ENCODE measurements at regions not wholly inside any gene's neighbourhood (a gene's known extent, or its start where the extent isn't known, plus 50 kb on each side); places are given as distances from the start of the nearest gene placed in this dataset.

- DNase-seq = no peak
Observed at GRCh38 chr10:125397608-125398007, 237.2 kb upstream of the CTBP2 start.

- no peak for DNase-seq
Observed at GRCh38 chr10:125396676-125397075, 236.3 kb upstream of the CTBP2 start.

DNA sequence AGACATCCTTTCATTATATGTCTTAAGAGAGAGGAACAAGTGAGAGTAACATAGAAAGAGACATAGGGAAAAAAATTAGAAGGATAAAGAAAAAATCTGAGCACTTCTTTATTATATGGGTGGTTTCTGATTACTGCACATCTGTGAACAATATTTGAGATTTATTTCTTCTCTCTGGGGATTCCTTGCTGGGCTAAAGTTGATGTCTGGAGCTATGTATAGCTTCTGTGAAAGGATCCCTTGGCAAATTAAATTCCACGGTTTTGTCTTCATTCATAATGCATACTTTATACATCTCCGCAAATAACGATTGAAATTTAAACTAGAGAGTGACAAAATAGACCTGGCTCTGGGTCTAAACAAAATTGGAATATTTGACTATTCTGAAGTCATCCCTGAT, 232.2 kb upstream of the CTBP2 start:
- no peak for DNase-seq

GRCh38 chr10:125392154-125392553, 231.8 kb upstream of the CTBP2 start:
- DNase-seq = no peak

- DNase-seq = no peak
Observed at GRCh38 chr10:125389648-125390047, 229.3 kb upstream of the CTBP2 start.

DNA sequence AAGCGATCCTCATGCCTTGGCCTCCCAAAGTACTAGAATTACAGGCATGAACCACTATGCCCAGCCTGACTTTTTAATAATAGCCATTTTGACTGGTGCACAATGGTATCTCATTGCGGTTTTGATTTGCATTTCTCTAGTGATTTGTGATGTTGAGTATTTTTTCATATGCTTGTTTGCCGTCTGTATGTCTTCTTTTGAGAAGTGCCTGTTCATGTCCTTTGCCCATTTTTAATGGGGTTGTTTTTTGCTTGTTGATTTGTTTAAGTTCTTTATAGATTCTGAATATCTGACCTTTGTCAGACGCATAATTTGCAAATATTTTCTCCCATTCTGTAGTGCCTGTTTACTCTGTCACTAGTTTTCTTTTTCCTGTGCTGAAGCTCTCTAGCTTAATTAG, 219.2 kb upstream of the CTBP2 start:
- DNase-seq = no peak

DNA sequence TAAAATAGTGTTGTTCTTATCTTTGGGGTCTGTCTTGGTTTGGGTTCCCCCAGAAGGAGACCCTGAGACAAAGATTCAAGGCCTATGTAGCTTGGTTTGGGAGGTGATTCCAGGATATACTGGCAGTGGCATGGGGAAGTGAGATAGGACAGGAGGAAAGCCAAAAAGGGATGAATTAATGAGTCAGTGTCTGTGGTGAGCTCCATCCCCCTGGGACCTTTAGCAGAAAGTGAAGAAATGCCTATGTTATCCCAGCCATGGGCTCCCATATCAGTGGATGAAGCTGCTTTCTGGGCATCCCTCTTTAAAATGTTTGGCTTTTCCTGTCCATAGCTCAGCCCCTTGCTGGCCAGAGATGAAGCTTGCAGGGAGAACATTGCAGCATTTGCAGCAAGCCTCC, 217.0 kb upstream of the CTBP2 start:
- DNase-seq = no peak

DNA sequence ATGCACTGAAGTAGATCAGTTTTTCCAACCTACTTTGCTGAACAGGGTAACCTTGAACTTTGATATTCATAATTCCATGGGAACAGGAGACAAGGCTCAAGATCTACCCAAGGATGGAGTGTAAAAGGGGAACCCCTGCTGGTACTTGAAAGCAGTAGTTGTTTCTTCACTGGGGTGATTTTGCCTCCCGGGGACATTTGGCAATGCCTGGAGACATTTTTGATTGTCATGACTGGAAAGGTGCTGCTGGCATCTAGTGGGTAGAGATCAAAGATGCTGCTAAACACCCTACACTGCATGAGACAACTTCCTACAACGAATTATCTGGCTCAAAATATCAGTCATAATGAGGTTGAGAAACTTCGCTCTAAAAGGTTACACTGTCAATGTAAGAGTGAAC, 214.8 kb upstream of the CTBP2 start:
- no peak for DNase-seq

DNA sequence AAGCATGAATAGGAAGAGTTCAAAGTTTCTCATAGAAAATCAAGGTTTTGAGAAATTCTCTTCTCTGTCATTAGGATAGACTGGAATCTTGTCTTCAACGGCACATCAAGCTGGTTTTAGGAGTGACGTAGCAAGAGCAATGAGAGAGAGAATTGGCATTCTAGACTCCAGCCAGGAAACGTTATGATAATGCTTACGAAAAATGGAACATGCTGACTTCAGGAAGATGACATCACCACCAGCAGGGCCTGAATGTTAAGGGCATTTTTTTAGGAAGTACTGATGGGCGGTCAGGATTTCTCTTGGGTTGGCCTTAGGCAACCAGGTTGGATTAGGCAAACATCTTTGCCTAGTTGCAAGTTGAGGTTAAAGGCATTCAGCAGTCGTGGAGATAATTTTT, 213.2 kb upstream of the CTBP2 start:
- DNase-seq = no peak

DNA sequence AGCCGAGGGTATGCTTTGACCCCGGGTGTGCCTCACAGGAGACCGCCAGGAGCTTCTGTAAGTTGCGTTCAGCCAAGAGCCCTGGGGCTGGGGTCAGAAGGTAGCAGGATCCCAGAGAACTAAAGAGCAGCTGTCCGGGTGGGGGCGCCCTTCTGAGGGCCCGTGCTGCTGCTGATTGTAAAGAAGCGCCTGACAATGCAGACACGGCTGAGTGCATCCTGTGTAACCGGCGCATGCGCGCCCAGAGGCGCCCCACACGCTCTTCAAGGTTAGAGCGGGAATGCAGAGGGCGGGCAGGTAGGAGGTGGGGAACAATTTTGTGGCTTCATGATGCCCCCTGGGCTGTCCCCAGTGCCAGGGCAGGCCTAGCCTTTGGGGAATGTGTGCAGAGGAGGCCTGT, 210.2 kb upstream of the CTBP2 start:
- DNase-seq = no peak

GRCh38 chr10:125369382-125370326, 209.3 kb upstream of the CTBP2 start:
- DNase-seq = no peak

GRCh38 chr10:125368146-125368545, 207.8 kb upstream of the CTBP2 start:
- DNase-seq = no peak

DNA sequence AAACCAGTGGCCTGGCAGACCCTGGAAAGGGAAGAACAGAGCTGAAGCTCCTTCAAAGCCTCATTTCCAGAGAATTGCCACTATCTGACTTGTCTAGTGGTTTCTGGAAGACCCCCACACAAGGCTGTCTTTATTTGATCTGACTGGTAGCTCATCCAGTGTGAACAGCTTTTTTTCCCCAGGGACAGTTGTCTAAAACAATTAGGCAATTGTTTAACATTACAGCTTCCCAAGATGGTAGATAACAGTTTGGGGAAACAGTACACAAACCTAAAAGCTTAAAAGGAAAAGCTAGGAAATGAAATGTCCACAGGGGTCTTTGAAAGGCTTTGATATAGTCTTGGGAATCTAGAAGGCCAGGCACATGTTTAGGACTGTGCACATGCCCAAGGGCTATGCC, 203.4 kb upstream of the CTBP2 start:
- DNase-seq = no peak

DNA sequence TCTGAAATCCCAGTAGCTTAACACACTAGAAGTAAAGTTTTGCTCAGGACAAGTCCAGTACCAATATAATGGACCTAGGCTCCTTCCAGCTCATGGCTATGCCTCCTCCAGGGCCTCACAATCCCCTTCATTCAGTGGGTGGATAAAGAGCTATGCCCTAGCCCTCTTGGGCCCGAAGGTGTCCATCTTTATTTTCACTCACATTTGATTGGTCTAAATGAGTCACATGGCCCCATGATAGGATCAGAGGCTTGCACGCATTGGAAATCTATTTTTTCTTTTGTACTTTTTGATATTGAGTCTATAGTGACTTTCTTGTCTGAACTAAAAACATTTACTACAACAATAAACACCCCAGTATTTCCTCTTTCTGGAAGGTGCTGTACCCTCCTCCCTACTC, 202.6 kb upstream of the CTBP2 start:
- no peak for DNase-seq

DNA sequence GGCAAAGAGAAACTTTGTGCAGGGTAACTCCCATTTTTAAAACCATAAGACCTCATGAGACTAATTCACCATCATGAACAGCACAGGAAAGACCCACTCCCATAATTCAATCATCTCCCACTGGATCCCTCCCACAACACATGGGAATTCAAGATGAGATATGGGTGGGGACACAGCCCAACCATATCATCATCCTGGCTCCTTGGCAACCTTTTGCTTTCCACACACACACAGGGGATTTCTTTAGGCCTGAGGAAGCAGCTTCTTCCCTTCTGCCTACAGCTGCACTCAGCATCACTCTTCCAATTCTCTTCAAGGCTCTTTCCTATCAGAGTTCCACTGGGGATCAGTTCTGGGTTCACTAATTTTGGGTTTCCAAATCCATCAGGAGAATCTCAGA, 199.0 kb upstream of the CTBP2 start:
- DNase-seq = no peak

DNA sequence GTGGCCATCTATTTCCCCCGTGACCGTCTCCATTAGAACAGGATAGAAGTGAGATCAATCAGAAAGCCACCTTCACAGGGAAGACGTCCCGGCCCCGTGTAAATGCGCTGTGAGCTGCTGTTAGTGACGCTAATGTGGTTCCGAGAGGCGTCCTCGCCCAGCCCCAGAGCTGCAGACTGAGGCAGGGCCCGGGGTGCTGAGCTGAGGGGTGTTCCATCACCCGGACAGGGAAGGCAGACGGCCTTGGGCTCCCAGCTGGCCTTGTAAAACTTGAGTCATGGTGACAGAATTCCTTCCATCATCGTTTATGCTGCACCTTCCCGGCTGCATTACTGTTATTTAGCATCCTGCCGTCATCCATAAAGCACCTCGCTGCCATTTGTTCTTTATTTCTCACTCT, 195.3 kb upstream of the CTBP2 start:
- DNase-seq = no peak

- no peak for DNase-seq
Observed at GRCh38 chr10:125350519-125350918, 190.2 kb upstream of the CTBP2 start.

DNA sequence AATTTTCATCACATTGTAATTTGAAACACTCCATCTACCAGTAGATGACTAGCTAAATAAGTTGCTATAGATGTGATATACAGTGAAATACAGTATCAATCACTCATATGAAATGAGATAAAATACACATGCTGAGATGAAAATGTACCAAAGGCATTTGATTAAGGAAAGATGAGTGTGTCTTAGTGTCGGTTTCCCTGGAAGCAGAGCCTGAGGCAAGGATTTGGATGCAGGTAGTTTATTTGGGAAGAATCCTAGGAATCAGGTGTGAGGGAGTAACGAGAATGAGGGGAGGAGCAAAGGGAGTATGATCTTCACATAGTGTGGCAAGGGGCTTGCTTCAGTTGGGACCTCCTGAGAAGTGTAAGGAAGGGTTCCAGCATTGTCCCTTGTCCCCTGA, 188.2 kb upstream of the CTBP2 start:
- no peak for DNase-seq

GRCh38 chr10:125344573-125345171, 184.3 kb upstream of the CTBP2 start:
- DNase-seq = no peak

GRCh38 chr10:125343983-125344382, 183.6 kb upstream of the CTBP2 start:
- no peak for DNase-seq

DNA sequence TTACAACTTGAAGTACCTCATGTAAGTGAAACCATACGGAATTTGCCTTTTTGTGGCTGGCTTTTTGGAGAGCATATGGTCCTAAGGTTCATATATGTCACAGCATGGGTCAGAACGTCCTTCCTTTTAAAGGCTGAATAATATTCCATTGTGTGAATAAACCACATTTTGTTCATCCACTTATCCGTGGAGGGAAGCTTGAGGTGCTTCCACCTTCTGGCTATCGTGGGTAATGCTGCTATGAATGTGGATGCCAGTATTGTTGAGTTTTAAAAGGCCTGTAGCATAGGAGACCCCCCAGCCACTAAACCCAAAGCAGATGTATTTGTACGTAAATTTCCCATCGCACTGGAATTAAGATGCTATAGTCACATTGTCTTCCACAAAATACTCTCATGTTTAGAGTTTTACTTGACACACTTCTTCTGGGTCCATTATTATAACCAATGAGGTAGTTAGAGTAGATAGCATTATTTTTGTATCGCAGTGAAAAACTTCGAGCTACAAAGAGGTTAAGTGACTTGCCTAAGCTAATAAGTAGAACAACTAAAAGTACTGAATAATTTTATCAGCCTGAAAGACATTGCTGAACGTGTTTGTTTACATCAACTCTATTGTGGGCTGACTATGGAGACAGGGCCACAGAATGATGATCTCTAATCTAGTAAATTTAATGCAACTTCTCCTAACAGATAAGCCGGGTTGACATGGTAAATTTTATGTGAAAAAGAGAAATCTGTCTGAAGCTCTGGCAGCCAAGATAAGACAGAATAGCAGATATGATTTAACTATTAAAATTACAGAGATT, 183.0 kb upstream of the CTBP2 start:
- no peak for DNase-seq

GRCh38 chr10:125341611-125342010, 181.2 kb upstream of the CTBP2 start:
- DNase-seq = no peak

DNA sequence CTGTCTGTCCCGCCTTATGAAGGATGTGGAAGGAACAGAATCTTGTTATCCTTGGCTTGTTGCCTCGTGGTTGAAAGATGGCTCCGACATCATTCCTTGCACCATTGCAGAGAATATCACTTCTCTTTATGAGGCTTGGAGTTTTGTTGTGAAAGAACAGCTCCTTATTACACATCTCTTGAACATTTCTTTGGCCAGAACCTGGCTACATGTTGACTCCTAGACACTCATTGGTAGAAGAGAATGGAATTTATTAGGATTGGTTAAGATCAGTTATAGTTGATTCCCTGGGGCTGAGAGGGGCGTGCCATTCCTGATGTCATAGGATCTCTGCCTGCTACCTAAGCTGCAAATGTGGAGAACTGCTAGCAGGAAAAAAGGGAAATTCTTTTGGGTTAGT, 180.5 kb upstream of the CTBP2 start:
- no peak for DNase-seq

DNA sequence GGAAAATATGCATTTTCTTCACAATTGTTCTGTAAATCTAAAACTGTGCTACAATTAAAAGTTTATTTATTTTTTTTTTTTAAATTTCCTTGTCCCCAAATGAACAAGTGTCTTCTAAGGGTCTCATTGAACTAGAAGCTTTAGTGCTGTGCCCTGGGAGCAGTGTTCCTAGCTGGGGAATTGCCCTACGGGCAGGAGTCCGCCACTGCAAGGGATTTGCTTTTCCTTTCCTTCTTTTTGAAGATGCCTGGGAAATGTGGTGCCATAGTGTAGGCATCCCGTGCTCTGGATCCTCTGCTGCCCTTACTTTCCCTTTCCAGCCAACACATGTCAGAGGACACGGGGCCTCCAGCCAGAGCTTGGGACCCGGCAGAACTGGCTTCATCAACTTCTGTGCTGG, 177.1 kb upstream of the CTBP2 start:
- DNase-seq = no peak

Data from NCI-H1092 treated with DMSO at 0.1 percent for 48 hours (cell line).